ENCODE measurements at regions not wholly inside any gene's neighbourhood (a gene's known extent, or its start where the extent isn't known, plus 50 kb on each side); places are given as distances from the start of the nearest gene placed in this dataset.

- no peak overlapping the region for H3K18ac ChIP-seq (ENCODE audit: extremely low read depth, low read length)
- H3K4ac ChIP-seq (replicated peaks; ENCODE audit: insufficient read length, low read depth, low read length): no peak overlapping the region
- POLR2A ChIA-PET (ENCODE audit: partially characterized antibody): no interaction called here
- no peak overlapping the region for H2AFZ ChIP-seq (ENCODE audit: low read length)
- H3K23ac ChIP-seq (ENCODE audit: insufficient read length): no peak overlapping the region
- no peak for FAIRE-seq
- no peaks in the 10 kb centered on the region for H3K27me3 ChIP-seq (replicated peaks in 1 of 4; ENCODE audit: control insufficient read depth in 3 of 4, extremely low read depth in 1 of 4, insufficient read depth in 3 of 4, low read length in 3 of 4)
- H3K4me2 ChIP-seq (ENCODE audit: insufficient read depth in 1 of 2, low read depth in 2 of 2, low read length in 2 of 2): no peak overlapping the region
- no peaks in the 10 kb centered on the region for H3K79me1 ChIP-seq (ENCODE audit: low read depth, low read length)
- no peak overlapping the region for H4K8ac ChIP-seq (ENCODE audit: extremely low read depth, insufficient read depth, low read length)
- H3K4me1 ChIP-seq (replicated peaks in 1 of 4; ENCODE audit: control insufficient read depth in 3 of 4, insufficient read depth in 4 of 4, low read length in 3 of 4): no peaks in the 10 kb centered on the region
- H2BK15ac ChIP-seq (ENCODE audit: low read length): no peak overlapping the region
- no peak overlapping the region for H2BK5ac ChIP-seq (ENCODE audit: low read depth, low read length)
- H2BK20ac ChIP-seq (ENCODE audit: low read length): no peak overlapping the region
- no peak overlapping the region for H3K27ac ChIP-seq (ENCODE audit: low read depth, low read length)
- no peak for TF ChIP-seq CTBP2 (IDR thresholded peaks at IDR 0.05; ENCODE audit: borderline replicate concordance, insufficient read depth, insufficient read length, low read length)
- no peak overlapping the region for H3K56ac ChIP-seq (replicated peaks; ENCODE audit: insufficient read length, low read depth, low read length)
- H2AK5ac ChIP-seq (ENCODE audit: low read depth, low read length): no peak overlapping the region
- no peak overlapping the region for H3K9ac ChIP-seq (replicated peaks in 1 of 4; ENCODE audit: extremely low read depth in 1 of 4, low read depth in 3 of 4, low read length in 3 of 4)
- no peak for DNase-seq (ENCODE audit: low read depth in 1 of 2, low spot score in 2 of 2)
- no peak overlapping the region for H3K4me3 ChIP-seq (ENCODE audit: extremely low read depth in 1 of 4, insufficient read depth in 2 of 4, low read depth in 3 of 4, low read length in 4 of 4)
- H4K20me1 ChIP-seq (replicated peaks in 1 of 2; ENCODE audit: control insufficient read depth in 1 of 2, insufficient read depth in 2 of 2, low read length in 2 of 2): no peaks in the 10 kb centered on the region
- no peak overlapping the region for H4K5ac ChIP-seq (ENCODE audit: insufficient read length, low read depth, low read length)
- no peak overlapping the region for H4K91ac ChIP-seq (replicated peaks; ENCODE audit: insufficient read length, low read length)
- no peak overlapping the region for H2BK120ac ChIP-seq (replicated peaks; ENCODE audit: low read depth, low read length)
- no peak overlapping the region for H2BK12ac ChIP-seq (ENCODE audit: low read depth, low read length)
- no peak overlapping the region for H3K14ac ChIP-seq (ENCODE audit: insufficient read length)
- no peaks in the 10 kb centered on the region for H3K23me2 ChIP-seq (ENCODE audit: low read depth, low read length)
- H3K79me2 ChIP-seq (ENCODE audit: control insufficient read depth in 1 of 2, insufficient read depth in 2 of 2, low read length in 2 of 2): no peaks in the 10 kb centered on the region
- H3K9me3 ChIP-seq (ENCODE audit: insufficient read depth in 2 of 2, low read depth in 1 of 2, low read length in 1 of 2): no peaks in the 10 kb centered on the region
- CTCF ChIA-PET (ENCODE audit: partially characterized antibody): interaction anchor here (1.5 kb wide), 1 partner anchor 187 kb away, joined by 5 read pairs; no protein-coding TSS in a partner anchor
- no peaks in the 10 kb centered on the region for H3K36me3 ChIP-seq (ENCODE audit: control insufficient read depth in 2 of 4, insufficient read depth in 4 of 4, low read length in 3 of 4)
- 94% methylated on average over 4 of the region's 4 CpGs; no CpG with 5 or more reads in 1 of the 2 experiments for WGBS, 2 experiments (ENCODE audit: extremely low coverage in 1 of 2, insufficient coverage in 1 of 2, insufficient read length in 1 of 2, insufficient replicate concordance in 2 of 2, low coverage in 1 of 2, low lambda C conversion rate in 2 of 2, missing lambda C conversion rate in 1 of 2)
Measured at GRCh38 chr2:224180810-224181209, 141.7 kb upstream of the SERPINE2 start.
